Right cardiac atrium (tissue), 5 donors: ENCODE measurements at regions not wholly inside any gene's neighbourhood (a gene's known extent, or its start where the extent isn't known, plus 50 kb on each side); places are given as distances from the start of the nearest gene placed in this dataset.
"Not testable (repeated sequence)": the region's sequence is repeated elsewhere in the genome, so short reads cannot be mapped to it uniquely, and the experiment has no call there.

Experiments used
- ATAC-seq, 2 donors: fragments of 200-7000 bp; cut with Tn5 transposase; one replicate each; pipeline versions ENCODE4 v1.8.0 to v1.9.1; 2020; ENCODE audit warnings: moderate library complexity in 2 of 2, mild to moderate bottlenecking in 1 of 2
- DNase-seq, 3 donors: peaks; one replicate each; pipeline ENCODE4 v3.0.0-alpha.2; 2020
- H3K27ac ChIP-seq: one replicate; pipeline ENCODE4 v1.5.1; 2013; ENCODE audit warnings: mild to moderate bottlenecking, low read length, control low read depth, moderate library complexity
- H3K27me3 ChIP-seq: one replicate; pipeline ENCODE4 v1.6.1; 2013; ENCODE audit not compliant: control insufficient read depth, insufficient read depth
- H3K4me1 ChIP-seq: one replicate; pipeline ENCODE4 v1.6.1; 2013; ENCODE audit warnings: low read length; ENCODE audit not compliant: control insufficient read depth, insufficient read depth
- H3K4me3 ChIP-seq: one replicate; pipeline ENCODE4 v1.5.1; 2013; ENCODE audit warnings: low read length, control low read depth
- H3K9me3 ChIP-seq: one replicate; pipeline ENCODE4 v1.6.1; 2013; ENCODE audit warnings: low read length; ENCODE audit not compliant: control insufficient read depth
- WGBS: extraction: QIAGEN DNeasy Blood & Tissue Kit; methylation state at CpG from one replicate; pipeline ENCODE4 v1.1.7; 2013; 5-methylcytosine and 5-hydroxymethylcytosine counted together
- intact Hi-C, 4 donors: fragments of 100-400 bp; cut with DNase I; formaldehyde crosslinking; loops; one replicate each; pipeline versions ENCODE4 v1.11.0 to v1.14.0; 2022 to 2023
- donor health status: healthy with polysubstance abuse.
- donor health status: DM: no; HTN: yes; CAD: no.
- donor health status: DM: no; HTN: no; CAD: no.
- donor health status: DM: no; HTN: yes; CAD: no; lungs with severe emphysema.
- donor health status: DM: yes; HTN: yes; CAD: no.

DNA sequence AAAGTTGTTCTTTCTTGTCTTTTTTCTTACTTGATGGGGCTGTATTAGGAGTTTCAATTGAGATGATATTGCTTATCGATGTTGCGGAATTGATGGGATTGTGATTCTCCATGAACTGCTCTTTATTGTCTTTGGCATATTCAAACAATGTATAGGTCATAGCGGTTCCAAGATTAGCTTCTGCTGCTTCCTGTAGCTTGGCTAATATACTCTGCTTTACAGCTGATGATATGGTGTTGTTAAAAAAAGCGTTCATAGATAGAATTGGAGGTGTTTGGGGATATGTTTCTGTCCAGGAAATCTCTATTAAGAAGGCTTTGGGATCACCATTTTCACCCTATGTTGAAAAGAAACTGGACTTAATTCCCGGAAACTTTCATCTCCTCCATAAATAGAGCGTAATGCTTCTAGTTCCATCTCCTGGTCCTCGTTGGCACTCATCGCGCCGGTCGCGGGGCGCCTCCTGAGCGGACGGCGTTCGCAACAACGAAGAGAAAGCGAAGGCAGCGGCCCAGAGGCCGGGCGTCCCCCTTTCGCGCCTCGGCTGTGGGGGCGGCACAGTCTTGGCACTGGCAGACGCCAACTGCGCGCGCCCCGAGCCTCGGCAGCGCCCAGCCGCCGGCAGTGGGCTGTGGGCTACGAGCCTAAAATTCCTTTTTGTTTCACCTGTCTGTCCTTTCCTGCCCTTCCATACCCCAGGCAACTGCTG is 95.3 kb upstream of the CDK13 start:
- 6% methylated on average over 28 of the region's 36 CpGs for WGBS
- H3K4me1 ChIP-seq, H3K27ac ChIP-seq, intact Hi-C loops, H3K9me3 ChIP-seq, H3K27me3 ChIP-seq: not testable (repeated sequence)
- DNase-seq (peak in 1 of 3 donors; percentile 61), ATAC-seq (peak; percentile 84 to 92)
- peak overlapping the region; percentile 39 for H3K4me3 ChIP-seq

DNA sequence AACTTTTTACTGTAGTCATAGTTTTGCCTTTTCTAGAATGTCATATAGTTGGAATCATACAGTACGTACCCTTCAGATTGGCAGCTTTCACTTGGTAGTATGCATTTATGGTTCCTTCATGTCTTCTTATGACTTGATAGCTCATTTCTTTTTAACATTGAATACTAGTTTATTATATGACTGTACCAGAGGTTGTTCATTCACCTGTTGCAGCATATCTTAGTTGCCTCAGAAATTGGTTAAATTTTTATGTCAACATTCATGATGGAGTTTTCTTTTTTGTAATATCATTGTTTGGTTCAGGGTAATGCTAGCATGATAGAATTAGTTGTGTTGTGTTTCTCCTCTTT is 94.8 kb upstream of the CDK13 start:
- intact Hi-C loops = no loop called here
- DNase-seq = no peak
- Histone ChIP-seq H3K9me3 (no peaks in the 10 kb centered on the region), H3K4me3 (peak overlapping the region; percentile 39), H3K27me3 (no peaks in the 10 kb centered on the region), H3K27ac (no peak overlapping the region), H3K4me1 (no peaks in the 10 kb centered on the region)
- ATAC-seq = no peak
- WGBS = 48% methylated on average over 1 of the region's 1 CpG

DNA sequence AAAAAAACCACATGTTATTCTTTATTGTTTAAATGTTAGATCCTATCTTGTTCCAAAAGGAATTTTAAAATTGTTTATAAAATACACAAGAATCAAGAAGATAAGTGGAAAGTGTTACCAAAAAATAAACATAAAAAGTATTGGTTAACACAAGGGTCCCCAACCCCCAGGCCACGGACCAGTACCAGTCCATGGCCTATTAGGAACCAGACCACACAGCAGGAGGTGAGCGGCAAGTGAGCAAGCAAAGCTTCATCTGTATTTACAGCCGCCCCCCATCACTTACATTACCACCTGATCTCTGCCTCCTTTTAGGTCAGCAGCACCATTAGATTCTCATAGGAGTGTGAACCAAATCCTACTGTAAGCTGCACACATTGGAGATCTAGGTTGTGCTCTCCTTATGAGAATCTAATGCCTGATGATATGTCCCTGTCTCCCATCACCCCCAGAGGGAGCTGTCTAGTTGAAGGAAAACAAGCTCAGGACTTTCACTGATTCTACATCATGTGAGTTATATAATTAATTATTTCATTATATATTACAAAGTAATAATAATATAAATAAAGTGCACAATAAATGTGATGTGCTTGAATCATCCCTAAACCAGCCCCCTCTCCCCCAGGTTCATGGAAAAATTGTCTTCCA is 86.3 kb upstream of the CDK13 start:
- H3K9me3 ChIP-seq, H3K27ac ChIP-seq, intact Hi-C loops, H3K27me3 ChIP-seq, H3K4me3 ChIP-seq, H3K4me1 ChIP-seq, ATAC-seq, DNase-seq: not testable (repeated sequence)
- 88% methylated on average over 3 of the region's 3 CpGs for WGBS

GRCh38 chr7:39869888-39870522 is 80.1 kb upstream of the CDK13 start:
- 65% methylated on average over 5 of the region's 5 CpGs for WGBS

GRCh38 chr7:39871610-39872009 is 78.4 kb upstream of the CDK13 start:
- H3K4me1 ChIP-seq, H3K27me3 ChIP-seq, H3K4me3 ChIP-seq, DNase-seq, ATAC-seq, intact Hi-C loops, H3K9me3 ChIP-seq, H3K27ac ChIP-seq: not testable (repeated sequence)
- 89% methylated on average over 4 of the region's 4 CpGs for WGBS

More at GRCh38 chr7:39869888-39870522, 80.1 kb upstream of the CDK13 start:
- H3K9me3 ChIP-seq, H3K27ac ChIP-seq, H3K27me3 ChIP-seq, DNase-seq, ATAC-seq, H3K4me1 ChIP-seq, H3K4me3 ChIP-seq, intact Hi-C loops: not testable (repeated sequence)

- Histone ChIP-seq H3K4me3 (no peak overlapping the region), H3K27me3 (no peaks in the 10 kb centered on the region), H3K4me1 (no peaks in the 10 kb centered on the region), H3K9me3 (peaks cover 2% of the 10 kb centered on the region), H3K27ac (no peak overlapping the region)
- no peak for DNase-seq
- WGBS = 54% methylated on average over 1 of the region's 1 CpG
- intact Hi-C loops = no loop called here
- ATAC-seq = no peak
Measured at GRCh38 chr7:39880556-39880955, 69.5 kb upstream of the CDK13 start.

- no peaks in the 10 kb centered on the region for H3K27me3 ChIP-seq
- no peak for DNase-seq
- no peak overlapping the region for H3K4me3 ChIP-seq
- 87% methylated on average over 5 of the region's 5 CpGs for WGBS
- no peak for ATAC-seq
- intact Hi-C loops = no loop called here
- H3K4me1 ChIP-seq = no peaks in the 10 kb centered on the region
- H3K9me3 ChIP-seq = peaks cover 2% of the 10 kb centered on the region
- no peak overlapping the region for H3K27ac ChIP-seq
Measured at GRCh38 chr7:39882148-39882784, 67.8 kb upstream of the CDK13 start.

DNA sequence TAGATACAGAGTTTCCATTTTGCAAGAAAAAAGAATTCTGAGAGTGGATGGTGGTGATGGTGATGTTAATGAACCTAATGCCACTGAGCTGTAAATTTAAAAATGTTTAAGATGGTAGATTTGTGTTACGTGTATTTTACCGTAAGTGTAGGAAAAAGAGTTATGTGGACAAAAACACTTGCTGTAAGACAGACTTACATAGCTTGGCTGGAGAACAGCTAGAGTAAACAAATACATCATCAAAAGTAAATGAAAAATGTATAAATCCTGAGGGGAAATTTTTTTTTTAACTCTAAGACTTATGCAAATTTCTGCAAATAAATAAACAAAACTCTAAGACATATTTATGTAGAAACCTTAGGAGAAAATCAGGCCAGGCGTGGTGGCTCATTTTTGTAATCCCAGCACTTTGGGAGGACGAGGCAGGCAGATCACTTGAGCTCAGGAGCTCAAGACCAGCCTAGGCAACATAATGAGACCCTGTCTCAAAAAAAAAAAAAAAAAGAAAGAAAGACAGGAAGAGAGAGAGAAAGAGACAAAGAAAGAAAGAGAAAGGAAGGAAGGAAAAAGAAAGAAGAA is 66.2 kb upstream of the CDK13 start:
- ATAC-seq (no peak), DNase-seq (no peak)
- no peak overlapping the region for H3K27ac ChIP-seq
- no peak overlapping the region for H3K4me3 ChIP-seq
- H3K4me1 ChIP-seq = no peaks in the 10 kb centered on the region
- intact Hi-C loops = no loop called here
- no peaks in the 10 kb centered on the region for H3K27me3 ChIP-seq
- peaks cover 2% of the 10 kb centered on the region for H3K9me3 ChIP-seq
- 87% methylated on average over 4 of the region's 4 CpGs for WGBS

DNA sequence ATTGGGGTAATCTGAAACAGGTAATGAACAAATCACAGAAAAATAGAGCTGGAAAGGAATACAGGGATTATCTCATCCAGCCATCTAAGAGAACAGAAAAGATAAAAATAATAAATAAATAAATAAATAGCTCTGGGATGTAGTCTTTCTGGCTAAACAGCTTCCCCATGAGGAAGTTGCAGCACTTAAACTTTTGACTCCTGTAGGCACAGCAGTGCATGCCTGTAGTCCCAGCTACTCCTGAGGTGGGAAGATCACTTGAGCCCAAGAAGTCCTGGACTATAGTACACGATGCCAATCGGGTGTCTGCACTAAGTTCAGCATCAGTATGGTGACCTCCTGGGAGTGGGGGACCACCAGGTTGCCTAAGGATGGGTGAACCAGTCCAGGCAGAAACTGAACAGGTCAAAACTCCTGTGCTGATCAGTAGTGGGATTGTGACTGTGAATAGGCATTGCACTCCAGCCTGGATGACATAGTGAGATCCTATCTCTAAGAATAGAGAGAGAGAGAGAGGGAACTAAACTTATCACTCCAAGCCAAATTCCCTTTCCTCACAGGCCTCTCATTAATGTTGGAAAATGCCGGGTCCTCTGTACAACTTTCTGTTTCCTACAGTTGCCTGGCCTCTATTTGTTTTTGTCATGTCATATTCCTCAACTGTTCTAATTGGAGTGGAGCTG is 61.7 kb upstream of the CDK13 start:
- Histone ChIP-seq H3K4me1 (no peaks in the 10 kb centered on the region), H3K4me3 (no peak overlapping the region), H3K9me3 (no peaks in the 10 kb centered on the region), H3K27ac (no peak overlapping the region), H3K27me3 (no peaks in the 10 kb centered on the region)
- intact Hi-C loops = no loop called here
- WGBS = 69% methylated on average over 3 of the region's 3 CpGs
- no peak for ATAC-seq
- DNase-seq = no peak

- H3K9me3 ChIP-seq = no peaks in the 10 kb centered on the region
- 84% methylated on average over 4 of the region's 4 CpGs for WGBS
- ATAC-seq = no peak
- no peak for DNase-seq
- intact Hi-C loops = loop anchor here in 2 of 4 donors (5.0 kb wide), 1 partner anchor 162 kb away; no protein-coding TSS in a partner anchor
- H3K4me1 ChIP-seq = no peaks in the 10 kb centered on the region
- H3K4me3 ChIP-seq = no peak overlapping the region
- no peak overlapping the region for H3K27ac ChIP-seq
- no peaks in the 10 kb centered on the region for H3K27me3 ChIP-seq
Measured at GRCh38 chr7:39890411-39890810, 59.6 kb upstream of the CDK13 start.
